Astrocyte (in vitro differentiated cells and primary cell): ENCODE measurements at regions not wholly inside any gene's neighbourhood (a gene's known extent, or its start where the extent isn't known, plus 50 kb on each side); places are given as distances from the start of the nearest gene placed in this dataset.

Experiments
- DNase-seq: peaks from one replicate; pipeline ENCODE4 v3.0.0-alpha.2; 2010; ENCODE audit warnings: low read depth
- FAIRE-seq: peaks from 2 replicates; lab custom pipeline; 2011; peaks lifted over from hg19 to GRCh38; lab: Jason Lieb, UNC
- H2AFZ ChIP-seq: 2 replicates; pipeline ENCODE4 v1.6.0; 2012; ENCODE audit warnings: low read depth, low read length, inconsistent platforms
- H3K27ac ChIP-seq: 2 replicates; pipeline ENCODE4 v1.5.1; 2011; ENCODE audit warnings: low read depth, low read length, inconsistent platforms
- H3K27me3 ChIP-seq: 2 replicates; pipeline ENCODE4 v1.6.0; 2011; ENCODE audit warnings: low read length, inconsistent platforms; ENCODE audit not compliant: insufficient read depth
- H3K36me3 ChIP-seq: 2 replicates; pipeline ENCODE4 v1.5.1; 2011; ENCODE audit warnings: low read length, inconsistent platforms; ENCODE audit not compliant: insufficient read depth
- H3K4me1 ChIP-seq: 2 replicates; pipeline ENCODE4 v1.5.1; 2011; ENCODE audit warnings: low read length, inconsistent platforms; ENCODE audit not compliant: insufficient read depth
- H3K4me2 ChIP-seq: 2 replicates; pipeline ENCODE4 v1.6.0; 2012; ENCODE audit warnings: low read length, inconsistent platforms
- H3K4me3 ChIP-seq: 2 replicates; pipeline ENCODE4 v1.5.1; 2011; ENCODE audit warnings: low read depth, mild to moderate bottlenecking, low read length, inconsistent platforms; ENCODE audit not compliant: insufficient read depth
- H3K79me2 ChIP-seq: 2 replicates; pipeline ENCODE4 v1.6.0; 2012; ENCODE audit warnings: mild to moderate bottlenecking, low read length, inconsistent platforms; ENCODE audit not compliant: insufficient read depth
- H3K9ac ChIP-seq: 2 replicates; pipeline ENCODE4 v1.6.0; 2012; ENCODE audit warnings: mild to moderate bottlenecking, low read length, inconsistent platforms
- H3K9me3 ChIP-seq: 2 replicates; pipeline ENCODE4 v1.5.1; 2012; ENCODE audit warnings: low read depth, mild to moderate bottlenecking, low read length, inconsistent platforms; ENCODE audit not compliant: insufficient read depth
- H4K20me1 ChIP-seq: 2 replicates; pipeline ENCODE4 v1.6.0; 2012; ENCODE audit warnings: low read length, inconsistent platforms; ENCODE audit not compliant: insufficient read depth
- H3K27ac Mint-ChIP-seq: one replicate; pipeline ENCODE4 v1.8.0; 2021; ENCODE audit warnings: mild to moderate bottlenecking, mixed read lengths; ENCODE audit not compliant: unreplicated experiment
- H3K27me3 Mint-ChIP-seq: one replicate; pipeline ENCODE4 v1.8.0; 2021; ENCODE audit warnings: low read depth, mixed read lengths; ENCODE audit not compliant: unreplicated experiment
- H3K36me3 Mint-ChIP-seq: one replicate; pipeline ENCODE4 v1.8.0; 2021; ENCODE audit warnings: low read depth, mixed read lengths; ENCODE audit not compliant: unreplicated experiment
- H3K4me1 Mint-ChIP-seq: one replicate; pipeline ENCODE4 v1.8.0; 2021; ENCODE audit warnings: low read depth, mixed read lengths; ENCODE audit not compliant: unreplicated experiment
- H3K4me3 Mint-ChIP-seq: one replicate; pipeline ENCODE4 v1.8.0; 2021; ENCODE audit warnings: mild to moderate bottlenecking, moderate library complexity, mixed read lengths; ENCODE audit not compliant: unreplicated experiment
- H3K9me3 Mint-ChIP-seq: one replicate; pipeline ENCODE4 v1.8.0; 2021; ENCODE audit warnings: mild to moderate bottlenecking, mixed read lengths; ENCODE audit not compliant: unreplicated experiment
- EZH2 ChIP-seq: IDR thresholded peaks from 2 replicates; pipeline ENCODE4 v1.6.1; 2012; ENCODE audit warnings: mild to moderate bottlenecking, low read length, inconsistent platforms; ENCODE audit not compliant: insufficient read depth
- TF ChIP-seq, protein P1 (sequence below): IDR thresholded peaks from 2 replicates; pipeline ENCODE4 v1.5.1; 2011; ENCODE audit warnings: low read depth, mild to moderate bottlenecking, inconsistent platforms, low read length, moderate library complexity; ENCODE audit not compliant: insufficient read depth

DNA sequence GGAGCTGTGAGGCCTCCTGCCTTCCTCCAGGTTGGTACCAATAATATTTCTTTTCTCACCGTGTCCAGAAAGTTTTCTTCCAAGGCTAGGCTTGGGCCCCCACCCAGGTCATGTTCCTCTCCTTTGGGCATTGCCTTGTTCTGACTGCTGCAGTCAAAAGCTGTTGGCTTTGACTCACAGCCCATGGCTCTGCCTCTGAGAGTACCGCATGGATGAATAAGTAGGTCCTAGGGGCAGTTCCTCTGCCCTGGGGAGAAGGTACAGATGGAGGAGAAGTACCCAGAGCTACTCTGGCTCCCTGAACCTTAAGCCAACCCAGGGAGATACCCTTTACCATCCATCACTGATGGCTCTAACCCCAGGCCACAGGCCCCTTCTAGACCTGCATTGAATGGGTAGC, 115.0 kb downstream of the NAV1 start:
- Histone ChIP-seq H3K4me2 (peak overlapping the region; percentile 40), H3K27ac (peak overlapping the region; percentile 11), H3K4me1 (peaks cover 57% of the 10 kb centered on the region), H3K9ac (no peak overlapping the region), H4K20me1 (peaks cover 100% of the 10 kb centered on the region), H3K79me2 (peaks cover 99% of the 10 kb centered on the region), H3K27me3 (no peaks in the 10 kb centered on the region), H3K9me3 (no peaks in the 10 kb centered on the region), H2AFZ (no peak overlapping the region), H3K36me3 (no peaks in the 10 kb centered on the region), H3K4me3 (no peak overlapping the region)
- TF ChIP-seq EZH2: no peak
- TF ChIP-seq, protein P1, sequence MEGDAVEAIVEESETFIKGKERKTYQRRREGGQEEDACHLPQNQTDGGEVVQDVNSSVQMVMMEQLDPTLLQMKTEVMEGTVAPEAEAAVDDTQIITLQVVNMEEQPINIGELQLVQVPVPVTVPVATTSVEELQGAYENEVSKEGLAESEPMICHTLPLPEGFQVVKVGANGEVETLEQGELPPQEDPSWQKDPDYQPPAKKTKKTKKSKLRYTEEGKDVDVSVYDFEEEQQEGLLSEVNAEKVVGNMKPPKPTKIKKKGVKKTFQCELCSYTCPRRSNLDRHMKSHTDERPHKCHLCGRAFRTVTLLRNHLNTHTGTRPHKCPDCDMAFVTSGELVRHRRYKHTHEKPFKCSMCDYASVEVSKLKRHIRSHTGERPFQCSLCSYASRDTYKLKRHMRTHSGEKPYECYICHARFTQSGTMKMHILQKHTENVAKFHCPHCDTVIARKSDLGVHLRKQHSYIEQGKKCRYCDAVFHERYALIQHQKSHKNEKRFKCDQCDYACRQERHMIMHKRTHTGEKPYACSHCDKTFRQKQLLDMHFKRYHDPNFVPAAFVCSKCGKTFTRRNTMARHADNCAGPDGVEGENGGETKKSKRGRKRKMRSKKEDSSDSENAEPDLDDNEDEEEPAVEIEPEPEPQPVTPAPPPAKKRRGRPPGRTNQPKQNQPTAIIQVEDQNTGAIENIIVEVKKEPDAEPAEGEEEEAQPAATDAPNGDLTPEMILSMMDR: no peak
- Mint-ChIP-seq H3K27me3 (peaks cover 4% of the 10 kb centered on the region), H3K4me1 (peaks cover 19% of the 10 kb centered on the region), H3K27ac (no peak overlapping the region), H3K9me3 (no peaks in the 10 kb centered on the region), H3K36me3 (peaks cover 13% of the 10 kb centered on the region), H3K4me3 (no peak overlapping the region)
- no peak for FAIRE-seq
- DNase-seq: no peak

DNA sequence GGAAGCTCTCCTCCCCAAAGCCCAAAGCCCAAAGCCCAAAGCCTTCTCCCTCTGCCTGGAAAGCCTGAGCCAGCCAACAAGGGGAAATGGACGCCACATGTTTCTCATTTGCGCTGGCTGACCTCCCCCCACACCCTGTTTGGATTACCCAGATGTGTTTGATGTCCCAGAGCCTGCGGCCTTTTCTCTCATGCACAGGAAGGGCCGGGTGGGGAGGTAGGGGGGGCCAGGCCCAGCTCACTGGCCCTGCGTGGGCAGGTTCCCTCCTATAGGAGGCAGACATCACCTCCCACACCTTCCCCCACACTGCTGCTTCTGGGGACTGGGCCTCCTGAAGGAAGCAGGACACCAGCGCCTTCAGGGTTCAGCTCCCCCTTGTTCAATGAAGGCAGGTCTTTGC, 116.3 kb downstream of the NAV1 start:
- Histone ChIP-seq H3K36me3 (no peaks in the 10 kb centered on the region), H3K4me1 (peaks cover 57% of the 10 kb centered on the region), H2AFZ (no peak overlapping the region), H3K4me3 (no peak overlapping the region), H3K79me2 (peaks cover 99% of the 10 kb centered on the region), H3K27ac (peak overlapping the region; percentile 14), H3K9ac (no peak overlapping the region), H3K9me3 (no peaks in the 10 kb centered on the region), H4K20me1 (peaks cover 99% of the 10 kb centered on the region), H3K4me2 (peak overlapping the region; percentile 66), H3K27me3 (no peaks in the 10 kb centered on the region)
- Mint-ChIP-seq H3K36me3 (peaks cover 22% of the 10 kb centered on the region), H3K27me3 (peaks cover 4% of the 10 kb centered on the region), H3K9me3 (no peaks in the 10 kb centered on the region), H3K4me1 (peaks cover 19% of the 10 kb centered on the region), H3K27ac (no peak overlapping the region), H3K4me3 (no peak overlapping the region)
- no peak for TF ChIP-seq EZH2
- TF ChIP-seq, protein P1: peak; percentile 5
- DNase-seq: peak; percentile 78
- FAIRE-seq: no peak

DNA sequence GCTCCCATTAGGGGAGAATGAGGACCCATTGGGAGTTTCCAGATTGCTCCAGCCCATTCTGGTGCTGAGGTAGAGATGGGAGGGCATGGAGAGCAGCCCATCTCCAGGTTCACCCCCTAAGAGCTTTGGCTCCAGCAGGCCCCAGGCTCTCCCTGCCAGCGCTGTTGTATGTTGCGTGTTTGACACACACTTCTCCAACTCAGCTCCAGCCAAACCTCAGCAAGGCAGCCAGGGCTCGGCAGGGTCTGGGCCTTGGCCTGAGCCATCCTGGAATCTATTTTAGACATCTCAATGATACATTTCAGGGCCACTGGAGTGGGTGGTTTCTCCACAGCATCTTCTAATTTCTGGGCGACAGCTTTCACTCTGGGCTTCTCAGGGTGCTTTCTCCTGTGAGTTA, 117.0 kb downstream of the NAV1 start:
- TF ChIP-seq EZH2: no peak
- TF ChIP-seq, protein P1: no peak
- peaks cover 2% of the 10 kb centered on the region for H3K27me3 Mint-ChIP-seq
- no peaks in the 10 kb centered on the region for H3K27me3 ChIP-seq
- H3K36me3 ChIP-seq: peaks cover 3% of the 10 kb centered on the region
- H3K4me1 Mint-ChIP-seq: peaks cover 14% of the 10 kb centered on the region
- no peak overlapping the region for H3K27ac Mint-ChIP-seq
- no peak overlapping the region for H3K27ac ChIP-seq
- no peaks in the 10 kb centered on the region for H3K9me3 Mint-ChIP-seq
- H3K4me1 ChIP-seq: peaks cover 56% of the 10 kb centered on the region
- H3K4me3 ChIP-seq: no peak overlapping the region
- no peak for DNase-seq
- FAIRE-seq: no peak
- peaks cover 22% of the 10 kb centered on the region for H3K36me3 Mint-ChIP-seq
- H3K4me2 ChIP-seq: peak overlapping the region; percentile 66
- no peak overlapping the region for H3K4me3 Mint-ChIP-seq
- H3K9me3 ChIP-seq: no peaks in the 10 kb centered on the region
- peaks cover 99% of the 10 kb centered on the region for H4K20me1 ChIP-seq
- H3K9ac ChIP-seq: no peak overlapping the region
- H3K79me2 ChIP-seq: peaks cover 99% of the 10 kb centered on the region
- H2AFZ ChIP-seq: no peak overlapping the region
